Activated T-cell treated with anti-CD3 and anti-CD28 coated beads, Interleukin-2, amount 50 U/mL, for 72 hours (primary cell): ENCODE measurements at regions not wholly inside any gene's neighbourhood (a gene's known extent, or its start where the extent isn't known, plus 50 kb on each side); places are given as distances from the start of the nearest gene placed in this dataset.
"Not testable (repeated sequence)": the region's sequence is repeated elsewhere in the genome, so short reads cannot be mapped to it uniquely, and the experiment has no call there.

Experiments used
- ATAC-seq, 2 donors: fragments of 150-1000 bp; cut with Tn5 transposase; replicated peaks in 1 of 2; 2 replicates each; pipeline ENCODE4 v1.10.0; 2021; ENCODE audit warnings: moderate library complexity in 2 of 2, mild to moderate bottlenecking in 1 of 2
- DNase-seq, 2 donors: peaks; one replicate each; pipeline ENCODE4 v3.0.0; 2021 to 2022; ENCODE audit warnings: mixed read lengths in 1 of 2
- H3K27ac Mint-ChIP-seq: one replicate; pipeline ENCODE4 v1.8.0; 2022; ENCODE audit warnings: mild to moderate bottlenecking, moderate library complexity, mixed read lengths
- H3K27me3 Mint-ChIP-seq: one replicate; pipeline ENCODE4 v1.8.0; 2022; ENCODE audit warnings: low read depth, mixed read lengths
- H3K36me3 Mint-ChIP-seq, 2 donors: one replicate each; pipeline ENCODE4 v1.8.0; 2022; ENCODE audit warnings: mixed read lengths in 2 of 2, mild to moderate bottlenecking in 1 of 2; ENCODE audit not compliant: insufficient read depth in 2 of 2
- H3K4me1 Mint-ChIP-seq: one replicate; pipeline ENCODE4 v1.8.0; 2022; ENCODE audit warnings: low read depth, mixed read lengths
- H3K4me3 Mint-ChIP-seq, 2 donors: one replicate each; pipeline ENCODE4 v1.8.0; 2022; ENCODE audit warnings: mild to moderate bottlenecking in 2 of 2, mixed read lengths in 2 of 2, moderate library complexity in 2 of 2
- H3K9me3 Mint-ChIP-seq, 2 donors: one replicate each; pipeline ENCODE4 v1.8.0; 2022; ENCODE audit warnings: mixed read lengths in 2 of 2

DNA sequence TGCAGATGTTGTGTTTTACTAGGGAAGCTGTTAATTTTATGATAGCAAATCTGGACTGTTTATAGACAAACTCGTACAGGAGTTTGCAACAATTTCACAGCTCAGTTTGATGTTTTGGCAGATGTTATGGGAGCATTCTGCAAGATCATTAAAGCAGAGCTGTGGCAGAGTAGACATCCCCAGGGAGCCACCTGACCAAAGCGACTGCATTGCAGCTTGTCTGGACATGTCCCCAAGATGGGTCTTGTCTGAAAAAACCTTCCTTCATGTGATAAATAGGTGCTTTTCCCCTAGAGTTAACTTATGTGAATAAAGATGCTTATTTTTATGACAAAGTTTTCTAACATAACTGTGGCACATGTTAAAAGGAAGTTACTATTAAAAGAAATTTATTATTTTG, 91.2 kb upstream of the GPR141 start:
- no peak for ATAC-seq
- no peaks in the 10 kb centered on the region for H3K4me1 Mint-ChIP-seq
- peaks cover 0 to 2% of the 10 kb centered on the region in 2 donors for H3K9me3 Mint-ChIP-seq
- peaks cover 23% of the 10 kb centered on the region for H3K27me3 Mint-ChIP-seq
- H3K4me3 Mint-ChIP-seq = no peak overlapping the region
- no peak overlapping the region for H3K27ac Mint-ChIP-seq
- no peaks in the 10 kb centered on the region for H3K36me3 Mint-ChIP-seq
- DNase-seq = no peak

DNA sequence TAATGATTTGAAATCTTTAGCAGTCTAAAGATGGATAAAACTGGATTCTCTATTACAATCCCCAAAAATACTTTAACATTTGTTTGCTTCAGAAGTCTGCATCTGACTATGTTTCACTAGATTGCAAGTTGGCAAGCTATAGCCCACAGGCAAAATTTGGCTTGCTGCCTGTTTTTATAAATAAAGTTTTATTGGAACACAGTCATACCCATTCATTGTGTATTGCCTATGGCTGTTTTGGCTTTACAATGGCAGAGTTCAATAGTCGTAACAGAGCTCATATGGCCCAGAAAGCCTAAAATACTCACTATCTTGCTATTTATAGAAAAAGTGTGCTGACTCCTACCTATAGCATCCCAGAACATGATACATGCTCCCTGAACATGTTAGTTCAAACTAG, 89.0 kb upstream of the GPR141 start:
- ATAC-seq (no peak), DNase-seq (no peak)
- no peaks in the 10 kb centered on the region for H3K4me1 Mint-ChIP-seq
- H3K36me3 Mint-ChIP-seq = no peaks in the 10 kb centered on the region
- H3K27ac Mint-ChIP-seq = no peak overlapping the region
- no peak overlapping the region for H3K4me3 Mint-ChIP-seq
- H3K27me3 Mint-ChIP-seq = peaks cover 12% of the 10 kb centered on the region
- H3K9me3 Mint-ChIP-seq = peaks cover 0 to 2% of the 10 kb centered on the region in 2 donors

DNA sequence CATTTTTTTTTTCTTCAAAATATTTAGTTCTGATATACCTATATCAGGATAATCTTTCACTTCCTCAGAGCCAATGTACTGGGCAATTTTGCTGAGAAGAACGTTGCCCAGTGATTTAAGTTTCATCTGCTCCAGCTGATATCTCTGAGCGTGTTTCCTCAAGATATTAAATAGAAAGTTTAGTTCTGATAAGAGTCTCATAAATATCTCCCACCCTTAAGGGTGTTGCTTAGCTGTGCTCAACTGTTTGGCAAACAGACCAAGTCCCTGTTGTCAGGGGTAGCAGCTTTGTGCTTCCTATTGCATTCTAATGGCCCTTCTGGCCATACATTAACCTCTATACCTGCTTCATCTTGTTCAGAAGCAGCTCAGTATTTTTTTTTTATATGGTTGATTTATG, 84.7 kb upstream of the GPR141 start:
- Mint-ChIP-seq H3K27me3 (peaks cover 9% of the 10 kb centered on the region), H3K9me3 (peaks cover 0 to under 1% of the 10 kb centered on the region in 2 donors), H3K4me3 (no peak overlapping the region), H3K36me3 (no peaks in the 10 kb centered on the region), H3K4me1 (no peaks in the 10 kb centered on the region), H3K27ac (no peak overlapping the region)
- no peak for ATAC-seq
- no peak for DNase-seq

DNA sequence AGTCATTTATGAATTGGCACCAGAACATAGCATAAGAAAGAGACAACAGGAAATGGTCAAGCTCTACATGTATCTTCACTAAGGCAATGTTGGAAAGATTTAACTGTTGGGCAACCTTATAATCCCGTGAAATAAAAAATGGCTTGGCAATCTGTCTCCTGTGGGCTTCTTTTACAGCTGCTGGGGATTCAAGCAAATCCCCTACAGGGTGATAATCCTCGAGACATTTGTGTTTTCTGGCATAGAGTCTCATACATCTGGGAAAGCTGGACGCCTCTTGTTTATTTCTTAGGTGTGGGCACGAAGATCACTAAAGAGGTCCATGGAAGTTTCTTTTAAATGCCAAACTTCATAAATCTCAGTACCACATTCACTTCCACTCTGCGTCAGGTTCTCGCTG, 82.2 kb upstream of the GPR141 start:
- H3K4me1 Mint-ChIP-seq = no peaks in the 10 kb centered on the region
- H3K36me3 Mint-ChIP-seq = no peaks in the 10 kb centered on the region
- H3K9me3 Mint-ChIP-seq = no peaks in the 10 kb centered on the region
- ATAC-seq = no peak
- peaks cover 9% of the 10 kb centered on the region for H3K27me3 Mint-ChIP-seq
- H3K27ac Mint-ChIP-seq = no peak overlapping the region
- DNase-seq = no peak
- H3K4me3 Mint-ChIP-seq = no peak overlapping the region

DNA sequence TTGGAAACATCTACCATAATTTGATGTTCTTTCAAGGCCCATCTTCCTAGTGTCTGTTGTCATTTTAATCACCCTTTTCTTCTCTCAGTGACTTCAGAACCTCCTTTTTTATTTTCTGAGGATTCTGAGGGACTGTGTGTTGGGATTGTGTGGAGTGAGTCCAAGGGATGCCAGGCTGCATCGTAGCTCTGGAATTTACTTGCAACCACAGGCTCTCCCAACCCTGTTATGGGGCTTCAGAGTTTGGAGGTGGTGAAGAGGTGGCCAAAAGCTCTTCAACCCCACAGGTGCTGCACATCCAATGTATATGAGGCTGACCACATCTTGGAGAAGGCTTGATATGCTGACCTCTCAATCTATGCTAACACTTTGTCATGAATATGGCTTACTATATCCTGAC, 79.5 kb upstream of the GPR141 start:
- no peak overlapping the region for H3K27ac Mint-ChIP-seq
- no peaks in the 10 kb centered on the region for H3K36me3 Mint-ChIP-seq
- DNase-seq (no peak), ATAC-seq (no peak)
- no peak overlapping the region for H3K4me3 Mint-ChIP-seq
- no peaks in the 10 kb centered on the region for H3K4me1 Mint-ChIP-seq
- peaks cover 9% of the 10 kb centered on the region for H3K27me3 Mint-ChIP-seq
- no peaks in the 10 kb centered on the region for H3K9me3 Mint-ChIP-seq

DNA sequence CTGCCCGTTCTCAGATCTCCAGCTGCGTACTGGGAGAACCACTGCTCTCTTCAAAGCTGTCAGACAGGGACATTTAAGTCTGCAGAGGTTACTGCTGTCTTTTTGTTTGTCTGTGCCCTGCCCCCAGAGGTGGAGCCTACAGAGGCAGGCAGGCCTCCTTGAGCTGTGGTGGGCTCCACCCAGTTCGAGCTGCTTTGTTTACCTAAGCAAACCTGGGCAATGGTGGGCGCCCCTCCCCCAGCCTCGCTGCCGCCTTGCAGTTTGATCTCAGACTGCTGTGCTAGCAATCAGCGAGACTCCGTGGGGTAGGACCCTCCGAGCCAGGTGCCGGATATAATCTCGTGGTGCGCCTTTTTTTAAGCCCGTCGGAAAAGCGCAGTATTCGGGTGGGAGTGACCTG, 66.2 kb upstream of the GPR141 start:
- H3K4me3 Mint-ChIP-seq, H3K27me3 Mint-ChIP-seq, ATAC-seq, H3K27ac Mint-ChIP-seq, H3K9me3 Mint-ChIP-seq, H3K4me1 Mint-ChIP-seq, H3K36me3 Mint-ChIP-seq, DNase-seq: not testable (repeated sequence)

DNA sequence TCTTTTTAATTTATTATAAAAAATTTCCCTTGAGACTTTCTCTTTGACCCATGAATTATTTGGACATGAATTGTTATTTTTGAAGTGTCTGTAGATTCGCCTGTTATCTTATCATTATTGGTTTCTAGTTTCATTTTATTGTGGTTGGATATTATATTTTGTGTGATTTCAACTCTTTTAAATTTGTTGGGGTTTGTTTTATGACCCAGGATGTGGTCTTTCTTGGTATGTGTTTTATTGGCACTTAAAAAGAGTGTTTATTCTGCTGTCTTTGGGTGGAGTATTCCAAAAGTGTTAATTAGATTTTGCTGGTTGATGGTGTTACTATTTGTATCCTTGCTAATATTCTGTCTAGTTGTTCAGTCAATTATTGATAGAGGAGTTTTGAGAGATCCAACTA, 50.5 kb upstream of the GPR141 start:
- H3K4me3 Mint-ChIP-seq = no peak overlapping the region
- H3K4me1 Mint-ChIP-seq = no peaks in the 10 kb centered on the region
- peaks cover 11% of the 10 kb centered on the region for H3K27me3 Mint-ChIP-seq
- H3K27ac Mint-ChIP-seq = no peak overlapping the region
- H3K36me3 Mint-ChIP-seq = peaks cover 0 to 5% of the 10 kb centered on the region in 2 donors
- DNase-seq (no peak), ATAC-seq (no peak)
- H3K9me3 Mint-ChIP-seq = peaks cover 7 to 9% of the 10 kb centered on the region in 2 donors
